Adrenal gland (tissue), 9 donors: ENCODE measurements at regions not wholly inside any gene's neighbourhood (a gene's known extent, or its start where the extent isn't known, plus 50 kb on each side); places are given as distances from the start of the nearest gene placed in this dataset.

ENCODE experiments used
- DNase-seq, 7 donors: peaks; one replicate each; pipeline ENCODE4 v3.0.0-alpha.2; 2019 to 2020
- H3K27ac ChIP-seq, 5 donors: fragments of 200-600 bp; sonication (generic) in 4 of 5; 1 replicate in 3 of 5; 2 replicates in 2 of 5; pipeline versions ENCODE4 v1.5.1 to v1.8.0; 2016 to 2020; ENCODE audit warnings: mild to moderate bottlenecking in 1 of 5
- H3K27me3 ChIP-seq: fragments of 200-600 bp; 2 replicates; pipeline ENCODE4 v1.8.0; 2021
- H3K36me3 ChIP-seq, 2 donors: fragments of 200-600 bp; replicated peaks in 1 of 2; 1 replicate in 1 of 2; 2 replicates in 1 of 2; pipeline versions ENCODE4 v1.5.1 to v1.8.0; 2018 to 2022
- H3K4me1 ChIP-seq, 2 donors: fragments of 200-600 bp; replicated peaks in 1 of 2; 1 replicate in 1 of 2; 2 replicates in 1 of 2; pipeline versions ENCODE4 v1.5.1 to v1.8.0; 2018 to 2021
- H3K4me3 ChIP-seq, 4 donors: fragments of 200-600 bp; sonication (generic) in 3 of 4; one replicate each; pipeline ENCODE4 v1.5.1; 2016 to 2018
- H3K9me3 ChIP-seq, 3 donors: fragments of 200-600 bp; sonication (generic) in 1 of 3; replicated peaks in 1 of 3; 1 replicate in 2 of 3; 2 replicates in 1 of 3; pipeline versions ENCODE4 v1.5.1 to v1.8.0; 2016 to 2021
- CTCF ChIP-seq, 6 experiments: fragments of 450-650 bp in 4 of 6; fragments of 200-600 bp in 2 of 6; sonication (generic) in 1 of 6; IDR thresholded peaks; 1 replicate in 5 of 6; 2 replicates in 1 of 6; pipeline versions ENCODE4 v1.5.1 to v1.8.0; 2016 to 2021; ENCODE audit warnings: antibody characterized with exemption in 6 of 6, mild to moderate bottlenecking in 2 of 6, moderate library complexity in 1 of 6
- POLR2A ChIP-seq, 2 donors: fragments of 450-650 bp; IDR thresholded peaks; one replicate each; pipeline ENCODE4 v1.6.1; 2017; ENCODE audit warnings: antibody characterized with exemption in 2 of 2, mild to moderate bottlenecking in 2 of 2, moderate library complexity in 1 of 2
- WGBS, 4 donors: extraction: QIAGEN DNeasy Blood & Tissue Kit in 2 of 4; methylation state at CpG; one replicate each; pipeline versions ENCODE4 v1.1.5 to v1.1.7; 2013 to 2017; 5-methylcytosine and 5-hydroxymethylcytosine counted together
- intact Hi-C, 2 donors: fragments of 100-400 bp; cut with DNase I; formaldehyde crosslinking; loops; one replicate each; pipeline versions ENCODE4 v1.14.1 to v1.15.0; 2022 to 2023
- donor health status: healthy with polysubstance abuse.
- donor health status: Bipolar disorder and iron deficiency.
- donor health status: DM: yes; HTN: yes; CAD: no.
- donor health status: DM: no; HTN: no; CAD: no.
- donor health status: DM: no; HTN: no; CAD: no.

DNA sequence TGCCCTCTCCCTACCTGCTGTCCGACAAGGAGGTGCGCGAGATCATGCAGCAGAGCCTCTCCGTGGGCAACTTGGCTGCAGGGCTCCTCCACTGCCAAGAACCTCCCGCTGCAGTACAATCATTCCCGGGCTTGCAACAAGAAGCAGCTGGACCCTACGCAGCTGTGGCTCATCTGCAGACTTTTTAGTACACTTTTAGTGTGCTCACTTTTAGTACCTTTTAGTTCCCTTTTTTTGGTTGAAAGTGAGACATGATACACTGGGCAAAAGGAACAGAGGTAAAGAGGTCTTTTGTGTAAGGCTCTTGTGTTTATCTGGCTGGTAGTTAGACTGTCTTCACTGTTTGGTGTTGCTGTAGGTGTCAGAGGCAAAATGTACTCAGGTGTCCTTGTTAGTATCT is 58.1 kb upstream of the SPTLC1 start:
- intact Hi-C loops: no loop called here
- WGBS, 4 donors: 92 to 96% (median 94%) methylated on average over 4 to 7 of the region's 7 CpGs
- no peak for TF ChIP-seq POLR2A (IDR thresholded peaks at IDR 0.05)
- TF ChIP-seq CTCF (IDR thresholded peaks at IDR 0.05): no peak

DNA sequence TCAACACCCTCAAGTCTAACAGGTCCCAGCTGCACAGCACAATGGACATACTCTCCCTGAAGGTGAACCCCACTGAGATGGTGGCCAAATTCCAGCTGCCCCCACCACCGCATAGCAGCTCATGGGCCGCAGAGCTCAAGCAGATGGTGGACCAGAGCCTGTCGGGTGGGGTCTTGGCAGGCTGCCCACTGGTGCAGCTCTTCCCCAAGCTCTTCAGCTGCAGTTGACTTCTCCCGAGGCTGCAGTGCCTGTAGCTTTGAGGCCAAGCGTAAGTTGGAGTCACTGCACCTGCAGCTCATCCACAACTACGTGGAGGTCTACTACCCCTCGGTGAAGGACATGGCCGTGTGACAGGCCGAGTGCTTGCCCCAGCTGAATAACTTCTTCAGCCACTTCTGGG is 56.6 kb upstream of the SPTLC1 start:
- intact Hi-C loops: no loop called here
- Histone ChIP-seq H3K27ac (no peak overlapping the region), H3K9me3 (no peaks in the 10 kb centered on the region), H3K36me3 (no peaks in the 10 kb centered on the region), H3K27me3 (no peaks in the 10 kb centered on the region), H3K4me3 (no peak overlapping the region), H3K4me1 (no peaks in the 10 kb centered on the region)
- peak in 1 of 7 donors; percentile 35 for DNase-seq
- 80 to 90% (median 84%) methylated on average over 2 to 9 of the region's 9 CpGs for WGBS, 4 donors
- TF ChIP-seq POLR2A (IDR thresholded peaks at IDR 0.05) (no peak), CTCF (IDR thresholded peaks at IDR 0.05) (no peak)

More for the DNA sequence above, 58.1 kb upstream of the SPTLC1 start:
- Histone ChIP-seq H3K4me3 (no peak overlapping the region), H3K36me3 (no peaks in the 10 kb centered on the region), H3K9me3 (no peaks in the 10 kb centered on the region), H3K27ac (no peak overlapping the region), H3K27me3 (no peaks in the 10 kb centered on the region), H3K4me1 (no peaks in the 10 kb centered on the region)
- DNase-seq: no peak

DNA sequence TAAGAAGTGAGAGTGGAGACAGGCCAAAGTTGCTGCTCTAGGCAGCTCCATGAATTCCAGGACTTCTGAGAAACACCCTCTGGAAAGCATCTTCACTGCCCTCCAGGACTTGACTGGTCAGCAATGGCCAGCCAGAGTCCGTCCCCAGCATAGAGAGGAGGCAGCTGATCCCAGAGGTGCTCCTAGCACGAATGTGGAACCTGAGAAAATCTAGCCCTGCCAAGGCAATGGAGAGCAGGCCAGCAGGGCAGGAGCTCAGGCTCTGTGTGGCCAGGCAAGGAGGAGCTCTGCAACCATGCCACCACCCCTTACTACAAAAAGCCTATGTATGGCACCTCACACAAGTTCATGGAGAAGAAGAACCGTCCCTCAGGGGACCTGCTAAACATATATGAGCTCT is 56.1 kb upstream of the SPTLC1 start:
- H3K9me3 ChIP-seq: no peaks in the 10 kb centered on the region
- TF ChIP-seq CTCF (IDR thresholded peaks at IDR 0.05) (no peak), POLR2A (IDR thresholded peaks at IDR 0.05) (no peak)
- no peaks in the 10 kb centered on the region for H3K27me3 ChIP-seq
- intact Hi-C loops: no loop called here
- H3K27ac ChIP-seq: no peak overlapping the region
- WGBS, 4 donors: 88 to 92% (median 90%) methylated on average over 2 to 3 of the region's 3 CpGs
- H3K36me3 ChIP-seq: no peaks in the 10 kb centered on the region
- DNase-seq: no peak
- no peaks in the 10 kb centered on the region for H3K4me1 ChIP-seq
- H3K4me3 ChIP-seq: no peak overlapping the region

DNA sequence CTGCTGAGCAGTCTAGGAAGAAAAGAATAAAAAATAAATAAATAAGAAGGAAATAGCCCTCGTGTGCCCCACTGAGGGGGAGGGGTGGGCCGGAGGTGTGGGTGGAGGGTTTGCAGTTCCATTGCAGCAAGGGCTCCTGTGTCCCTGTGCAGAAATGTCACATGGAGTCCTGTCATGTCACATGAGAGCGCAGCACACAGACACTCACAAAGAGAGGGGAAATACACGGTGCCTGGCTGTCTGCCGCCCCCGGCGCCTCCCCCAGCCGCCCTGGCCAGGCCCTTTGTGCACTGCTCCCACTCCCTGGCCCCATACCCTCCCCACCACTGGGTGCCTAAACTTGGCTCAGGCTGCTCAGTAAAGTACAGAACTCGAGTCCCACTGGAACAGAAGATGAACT is 55.6 kb upstream of the SPTLC1 start:
- no peaks in the 10 kb centered on the region for H3K4me1 ChIP-seq
- no peaks in the 10 kb centered on the region for H3K36me3 ChIP-seq
- intact Hi-C loops: no loop called here
- H3K9me3 ChIP-seq: peaks cover 0 to 4% (median 0%) of the 10 kb centered on the region in 3 donors
- H3K27me3 ChIP-seq: no peaks in the 10 kb centered on the region
- 54 to 59% (median 56%) methylated on average over 8 to 9 of the region's 9 CpGs for WGBS, 4 donors
- no peak overlapping the region for H3K4me3 ChIP-seq
- TF ChIP-seq POLR2A (IDR thresholded peaks at IDR 0.05): no peak
- no peak for TF ChIP-seq CTCF (IDR thresholded peaks at IDR 0.05)
- DNase-seq: peak in 1 of 7 donors; percentile 46
- H3K27ac ChIP-seq: no peak overlapping the region
